Immature natural killer cell (primary cell): ENCODE measurements at regions not wholly inside any gene's neighbourhood (a gene's known extent, or its start where the extent isn't known, plus 50 kb on each side); places are given as distances from the start of the nearest gene placed in this dataset.
A peak's percentile ranks its signal among the peaks of the same experiment; 100 is the strongest.
"Not testable (repeated sequence)": the region's sequence is repeated elsewhere in the genome, so short reads cannot be mapped to it uniquely, and the experiment has no call there.

Experiments
- DNase-seq, 3 donors: peaks; one replicate each; pipeline ENCODE4 v3.0.0; 2022; ENCODE audit warnings: mixed read lengths in 1 of 3
- H3K27ac Mint-ChIP-seq, 6 donors: one replicate each; pipeline ENCODE4 v1.8.0; 2020; ENCODE audit warnings: mixed read lengths in 6 of 6, mild to moderate bottlenecking in 5 of 6, inconsistent platforms in 4 of 6, moderate library complexity in 3 of 6
- H3K27me3 Mint-ChIP-seq, 3 donors: one replicate each; pipeline ENCODE4 v1.8.0; 2020 to 2021; ENCODE audit warnings: low read depth in 3 of 3, mild to moderate bottlenecking in 3 of 3, mixed read lengths in 3 of 3, moderate library complexity in 3 of 3, inconsistent platforms in 1 of 3
- H3K36me3 Mint-ChIP-seq, 3 donors: one replicate each; pipeline ENCODE4 v1.8.0; 2020; ENCODE audit warnings: mixed read lengths in 3 of 3, inconsistent platforms in 2 of 3, mild to moderate bottlenecking in 2 of 3
- H3K4me1 Mint-ChIP-seq, 2 donors: one replicate each; pipeline ENCODE4 v1.8.0; 2020; ENCODE audit warnings: inconsistent platforms in 2 of 2, mild to moderate bottlenecking in 2 of 2, mixed read lengths in 2 of 2, moderate library complexity in 1 of 2
- H3K4me3 Mint-ChIP-seq, 5 donors: one replicate each; pipeline ENCODE4 v1.8.0; 2020; ENCODE audit warnings: mild to moderate bottlenecking in 5 of 5, mixed read lengths in 5 of 5, inconsistent platforms in 3 of 5, moderate library complexity in 3 of 5
- H3K9me3 Mint-ChIP-seq, 6 donors: one replicate each; pipeline ENCODE4 v1.8.0; 2020; ENCODE audit warnings: mild to moderate bottlenecking in 6 of 6, mixed read lengths in 6 of 6, inconsistent platforms in 4 of 6, moderate library complexity in 3 of 6

- H3K4me1 Mint-ChIP-seq: no peaks in the 10 kb centered on the region
- no peaks in the 10 kb centered on the region for H3K36me3 Mint-ChIP-seq
- peaks cover 4 to 27% (median 15%) of the 10 kb centered on the region in 6 donors for H3K9me3 Mint-ChIP-seq
- no peak for DNase-seq
- H3K27ac Mint-ChIP-seq: no peak overlapping the region
- H3K27me3 Mint-ChIP-seq: no peaks in the 10 kb centered on the region
- no peak overlapping the region for H3K4me3 Mint-ChIP-seq
Observed at GRCh38 chr5:52073993-52074689, 690.9 kb downstream of the ISL1 start.

- H3K4me1 Mint-ChIP-seq: no peaks in the 10 kb centered on the region
- H3K9me3 Mint-ChIP-seq: peaks cover 1 to 39% (median 12%) of the 10 kb centered on the region in 6 donors
- H3K27me3 Mint-ChIP-seq: no peaks in the 10 kb centered on the region
- H3K27ac Mint-ChIP-seq: no peak overlapping the region
- no peaks in the 10 kb centered on the region for H3K36me3 Mint-ChIP-seq
- H3K4me3 Mint-ChIP-seq: no peak overlapping the region
- DNase-seq: no peak
Observed at GRCh38 chr5:52077941-52078815, 694.9 kb downstream of the ISL1 start.

GRCh38 chr5:52102311-52102710 is 685.4 kb upstream of the ITGA1 start:
- not testable (repeated sequence) for H3K4me1 Mint-ChIP-seq, H3K36me3 Mint-ChIP-seq, DNase-seq, H3K4me3 Mint-ChIP-seq, H3K27ac Mint-ChIP-seq, H3K27me3 Mint-ChIP-seq
- H3K9me3 Mint-ChIP-seq: peaks cover 6 to 35% (median 27%) of the 10 kb centered on the region in 6 donors

GRCh38 chr5:52107210-52107905 is 680.4 kb upstream of the ITGA1 start:
- Mint-ChIP-seq H3K4me3 (no peak overlapping the region), H3K27me3 (no peaks in the 10 kb centered on the region), H3K36me3 (peaks cover 0 to 7% (median 0%) of the 10 kb centered on the region in 3 donors), H3K27ac (no peak overlapping the region), H3K9me3 (peaks cover 9 to 45% (median 21%) of the 10 kb centered on the region in 6 donors), H3K4me1 (no peaks in the 10 kb centered on the region)
- DNase-seq: no peak

GRCh38 chr5:52119768-52120167 is 667.9 kb upstream of the ITGA1 start:
- Mint-ChIP-seq H3K36me3 (peaks cover 0 to 8% (median 0%) of the 10 kb centered on the region in 3 donors), H3K4me3 (no peak overlapping the region), H3K27me3 (no peaks in the 10 kb centered on the region), H3K9me3 (peaks cover under 1 to 33% (median 18%) of the 10 kb centered on the region in 6 donors), H3K27ac (no peak overlapping the region), H3K4me1 (no peaks in the 10 kb centered on the region)
- DNase-seq: no peak

- Mint-ChIP-seq H3K4me3 (no peak overlapping the region), H3K36me3 (no peaks in the 10 kb centered on the region), H3K27ac (no peak overlapping the region), H3K9me3 (peaks cover 0 to 26% (median 7%) of the 10 kb centered on the region in 6 donors), H3K4me1 (no peaks in the 10 kb centered on the region), H3K27me3 (no peaks in the 10 kb centered on the region)
- no peak for DNase-seq
Observed at GRCh38 chr5:52132053-52132452, 655.7 kb upstream of the ITGA1 start.

- peaks cover 0 to 21% (median 5%) of the 10 kb centered on the region in 6 donors for H3K9me3 Mint-ChIP-seq
- H3K4me3 Mint-ChIP-seq: no peak overlapping the region
- H3K27ac Mint-ChIP-seq: no peak overlapping the region
- H3K27me3 Mint-ChIP-seq: no peaks in the 10 kb centered on the region
- no peak for DNase-seq
- H3K36me3 Mint-ChIP-seq: no peaks in the 10 kb centered on the region
- no peaks in the 10 kb centered on the region for H3K4me1 Mint-ChIP-seq
Observed at GRCh38 chr5:52134013-52134650, 653.6 kb upstream of the ITGA1 start.

GRCh38 chr5:52139888-52140615 is 647.7 kb upstream of the ITGA1 start:
- Mint-ChIP-seq H3K27ac (no peak overlapping the region), H3K4me1 (no peaks in the 10 kb centered on the region), H3K9me3 (peaks cover 0 to 15% (median 7%) of the 10 kb centered on the region in 6 donors), H3K27me3 (no peaks in the 10 kb centered on the region), H3K36me3 (no peaks in the 10 kb centered on the region), H3K4me3 (no peak overlapping the region)
- no peak for DNase-seq

GRCh38 chr5:52148679-52149078 is 639.0 kb upstream of the ITGA1 start:
- no peaks in the 10 kb centered on the region for H3K27me3 Mint-ChIP-seq
- H3K4me1 Mint-ChIP-seq: no peaks in the 10 kb centered on the region
- H3K27ac Mint-ChIP-seq: no peak overlapping the region
- peaks cover 0 to 18% (median 4%) of the 10 kb centered on the region in 6 donors for H3K9me3 Mint-ChIP-seq
- no peak overlapping the region for H3K4me3 Mint-ChIP-seq
- DNase-seq: no peak
- H3K36me3 Mint-ChIP-seq: no peaks in the 10 kb centered on the region

- Mint-ChIP-seq H3K27ac (no peak overlapping the region), H3K27me3 (no peaks in the 10 kb centered on the region), H3K4me1 (no peaks in the 10 kb centered on the region), H3K9me3 (peaks cover 0 to 18% (median 6%) of the 10 kb centered on the region in 6 donors), H3K4me3 (no peak overlapping the region), H3K36me3 (no peaks in the 10 kb centered on the region)
- DNase-seq: no peak
Observed at GRCh38 chr5:52150501-52150900, 637.2 kb upstream of the ITGA1 start.

- peak overlapping the region in 4 of 5 donors; percentile 19 to 64 (median 47) for H3K4me3 Mint-ChIP-seq
- peak overlapping the region in 2 of 6 donors; percentile 9 to 56 for H3K27ac Mint-ChIP-seq
- peaks cover 7 to 44% (median 19%) of the 10 kb centered on the region in 6 donors for H3K9me3 Mint-ChIP-seq
- H3K27me3 Mint-ChIP-seq, H3K36me3 Mint-ChIP-seq: not testable (repeated sequence)
- peaks cover 0 to 22% of the 10 kb centered on the region in 2 donors for H3K4me1 Mint-ChIP-seq
- peak; percentile 37 to 51 (median 44) for DNase-seq
Observed at GRCh38 chr5:52156809-52157208, 630.9 kb upstream of the ITGA1 start.

GRCh38 chr5:52165806-52166205 is 621.9 kb upstream of the ITGA1 start:
- H3K27me3 Mint-ChIP-seq, H3K4me3 Mint-ChIP-seq, H3K36me3 Mint-ChIP-seq, DNase-seq, H3K4me1 Mint-ChIP-seq, H3K27ac Mint-ChIP-seq: not testable (repeated sequence)
- H3K9me3 Mint-ChIP-seq: peaks cover 2 to 21% (median 6%) of the 10 kb centered on the region in 6 donors

GRCh38 chr5:52173133-52173532 is 614.6 kb upstream of the ITGA1 start:
- no peaks in the 10 kb centered on the region for H3K27me3 Mint-ChIP-seq
- peaks cover 0 to 12% (median 5%) of the 10 kb centered on the region in 6 donors for H3K9me3 Mint-ChIP-seq
- no peaks in the 10 kb centered on the region for H3K36me3 Mint-ChIP-seq
- H3K4me3 Mint-ChIP-seq: no peak overlapping the region
- DNase-seq: no peak
- H3K4me1 Mint-ChIP-seq: no peaks in the 10 kb centered on the region
- H3K27ac Mint-ChIP-seq: no peak overlapping the region
